ENCODE measurements at regions not wholly inside any gene's neighbourhood (a gene's known extent, or its start where the extent isn't known, plus 50 kb on each side); places are given as distances from the start of the nearest gene placed in this dataset.
A peak's percentile ranks its signal among the peaks of the same experiment; 100 is the strongest.

DNA sequence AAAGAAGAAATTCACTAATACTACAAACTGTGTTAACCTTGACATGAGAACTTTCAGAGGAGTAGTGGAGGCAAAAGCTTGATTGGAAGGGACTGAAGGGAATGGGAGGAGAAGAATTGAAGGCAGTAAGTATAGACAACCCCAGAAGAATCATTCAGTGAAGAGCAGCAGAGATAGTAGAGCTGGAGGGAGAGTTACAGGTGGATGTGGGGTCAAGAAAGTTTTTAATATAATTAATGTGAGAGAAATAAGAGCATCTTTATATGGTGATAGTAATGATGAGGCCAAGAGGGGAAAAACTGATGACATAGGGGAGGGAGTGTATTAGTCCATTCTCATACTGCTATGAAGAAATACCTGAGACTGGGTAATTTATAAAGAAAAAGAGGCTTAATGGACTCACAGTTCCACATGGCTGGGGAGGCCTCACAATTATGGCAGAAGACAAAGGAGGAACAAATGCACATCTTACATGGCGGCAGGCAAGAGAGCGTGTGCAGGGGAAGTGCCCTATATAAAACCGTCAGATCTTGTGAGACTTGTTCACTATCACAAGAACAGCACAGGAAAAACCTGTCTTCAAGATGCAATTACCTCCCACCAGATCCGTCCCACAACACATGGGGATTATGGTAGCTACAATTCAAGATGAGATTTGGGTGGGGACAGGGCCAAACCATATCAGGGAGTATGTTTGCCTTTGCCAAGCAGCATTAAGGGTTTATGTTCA is 88.3 kb upstream of the PIK3CG start:
- Histone ChIP-seq H3K27ac (peak overlapping the region; percentile 82 to 92), H3K4me3 (no peak overlapping the region; the same call in 2 of the 3 replicates), H3K9me3 (no peaks in the 10 kb centered on the region), H3K4me2 (peak overlapping the region; percentile 78), H3K4me1 (peaks cover 46% of the 10 kb centered on the region)
- ChIA-PET CTCF (interaction anchor here (0.7 kb wide), 1 partner anchor 10 kb away, joined by 3 read pairs; no protein-coding TSS in a partner anchor), POLR2A (no interaction called here)
- ATAC-seq = no peak
- DNase-seq (ENCODE audit: low read depth in 1 of 2, low spot score in 1 of 2) = no peak
- 97% methylated on average over 4 of the region's 4 CpGs for WGBS (ENCODE audit: missing lambda C conversion rate)
- TF ChIP-seq, protein P1, sequence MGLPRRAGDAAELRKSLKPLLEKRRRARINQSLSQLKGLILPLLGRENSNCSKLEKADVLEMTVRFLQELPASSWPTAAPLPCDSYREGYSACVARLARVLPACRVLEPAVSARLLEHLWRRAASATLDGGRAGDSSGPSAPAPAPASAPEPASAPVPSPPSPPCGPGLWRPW (IDR thresholded peaks at IDR 0.05) = no peak
- TF ChIP-seq NR3C1 (IDR thresholded peaks at IDR 0.05) (no peak), HOXA7 (CRISPR knock-in tag; IDR thresholded peaks at IDR 0.05) (no peak), HEYL (CRISPR knock-in tag; IDR thresholded peaks at IDR 0.05) (no peak), ELK1 (IDR thresholded peaks at IDR 0.05; ENCODE audit: low read depth, low read length) (no peak), KDM1A (IDR thresholded peaks at IDR 0.05; ENCODE audit: low read depth) (no peak), FOXS1 (CRISPR knock-in tag; IDR thresholded peaks at IDR 0.05) (no peak), HDAC2 (IDR thresholded peaks at IDR 0.05) (no peak), POLR2A (IDR thresholded peaks at IDR 0.05; ENCODE audit: low read length) (no peak), EP300 (IDR thresholded peaks at IDR 0.05) (no peak), EHMT2 (IDR thresholded peaks at IDR 0.05; ENCODE audit: low read depth) (no peak), TFCP2L1 (CRISPR knock-in tag; IDR thresholded peaks at IDR 0.05) (no peak)
- TF ChIP-seq, protein P2, sequence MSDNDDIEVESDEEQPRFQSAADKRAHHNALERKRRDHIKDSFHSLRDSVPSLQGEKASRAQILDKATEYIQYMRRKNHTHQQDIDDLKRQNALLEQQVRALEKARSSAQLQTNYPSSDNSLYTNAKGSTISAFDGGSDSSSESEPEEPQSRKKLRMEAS (IDR thresholded peaks at IDR 0.05) = no peak
- no peak for FAIRE-seq

DNA sequence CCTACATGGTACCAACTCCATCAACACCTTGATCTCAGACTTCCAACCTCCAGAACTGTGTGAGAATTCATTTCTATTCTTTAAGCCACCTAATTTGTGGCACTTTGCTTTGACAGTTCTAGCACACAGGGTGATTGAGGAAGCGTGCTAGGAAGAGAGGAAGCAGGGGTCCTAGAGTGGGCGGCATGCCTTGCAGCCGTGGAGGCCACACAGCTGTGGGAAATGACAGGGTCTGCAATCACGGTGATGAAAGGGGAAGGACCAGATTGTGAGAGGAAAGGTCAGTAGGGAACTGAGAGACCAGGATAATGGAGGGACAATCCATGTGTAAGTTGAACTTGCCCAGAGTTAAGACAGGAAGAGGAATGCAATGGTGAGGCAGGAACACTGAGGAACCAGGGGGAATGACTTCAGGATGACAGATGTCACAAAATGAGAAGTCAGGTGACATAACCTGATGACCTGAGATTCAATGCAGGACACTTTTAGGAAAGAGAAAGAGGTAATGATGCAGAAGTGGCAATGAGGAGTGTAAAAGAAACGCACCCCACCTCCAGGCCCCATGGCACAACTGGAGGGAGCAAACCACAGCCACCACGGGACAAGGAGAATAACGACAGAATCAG is 87.3 kb upstream of the PIK3CG start:
- no peak overlapping the region for H3K4me2 ChIP-seq
- peaks cover 40% of the 10 kb centered on the region for H3K4me1 ChIP-seq
- TF ChIP-seq CEBPB (IDR thresholded peaks at IDR 0.05) = no peak
- TF ChIP-seq MAZ (IDR thresholded peaks at IDR 0.05; ENCODE audit: borderline replicate concordance, low read depth, low read length) = no peak
- no peak for TF ChIP-seq HDAC2 (IDR thresholded peaks at IDR 0.05)
- TF ChIP-seq CBX8 (IDR thresholded peaks at IDR 0.05) = no peak
- TF ChIP-seq, protein P1 (IDR thresholded peaks at IDR 0.05) = no peak
- TF ChIP-seq ZFP36 (IDR thresholded peaks at IDR 0.05; ENCODE audit: borderline replicate concordance, partially characterized antibody) = no peak
- TF ChIP-seq RAD21 (conservative IDR thresholded peaks at IDR 0.05 in 1 of 2, IDR thresholded peaks at IDR 0.05 in 1 of 2) = no peak
- no peak for TF ChIP-seq E2F6 (IDR thresholded peaks at IDR 0.05; ENCODE audit: borderline replicate concordance, low read depth)
- no peak for TF ChIP-seq BHLHE40 (IDR thresholded peaks at IDR 0.05; ENCODE audit: low read depth, low read length)
- no peak for TF ChIP-seq EHF (CRISPR knock-in tag; IDR thresholded peaks at IDR 0.05)
- TF ChIP-seq, protein P3, sequence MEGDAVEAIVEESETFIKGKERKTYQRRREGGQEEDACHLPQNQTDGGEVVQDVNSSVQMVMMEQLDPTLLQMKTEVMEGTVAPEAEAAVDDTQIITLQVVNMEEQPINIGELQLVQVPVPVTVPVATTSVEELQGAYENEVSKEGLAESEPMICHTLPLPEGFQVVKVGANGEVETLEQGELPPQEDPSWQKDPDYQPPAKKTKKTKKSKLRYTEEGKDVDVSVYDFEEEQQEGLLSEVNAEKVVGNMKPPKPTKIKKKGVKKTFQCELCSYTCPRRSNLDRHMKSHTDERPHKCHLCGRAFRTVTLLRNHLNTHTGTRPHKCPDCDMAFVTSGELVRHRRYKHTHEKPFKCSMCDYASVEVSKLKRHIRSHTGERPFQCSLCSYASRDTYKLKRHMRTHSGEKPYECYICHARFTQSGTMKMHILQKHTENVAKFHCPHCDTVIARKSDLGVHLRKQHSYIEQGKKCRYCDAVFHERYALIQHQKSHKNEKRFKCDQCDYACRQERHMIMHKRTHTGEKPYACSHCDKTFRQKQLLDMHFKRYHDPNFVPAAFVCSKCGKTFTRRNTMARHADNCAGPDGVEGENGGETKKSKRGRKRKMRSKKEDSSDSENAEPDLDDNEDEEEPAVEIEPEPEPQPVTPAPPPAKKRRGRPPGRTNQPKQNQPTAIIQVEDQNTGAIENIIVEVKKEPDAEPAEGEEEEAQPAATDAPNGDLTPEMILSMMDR (IDR thresholded peaks at IDR 0.05) = no peak
- TF ChIP-seq RNF2 (IDR thresholded peaks at IDR 0.05; ENCODE audit: borderline replicate concordance, low read depth) = no peak
- DNase-seq (ENCODE audit: low read depth in 1 of 2, low spot score in 1 of 2) = no peak
- ChIA-PET CTCF (interaction anchor here (1.0 kb wide), 1 partner anchor 315 kb away, joined by 3 read pairs; no protein-coding TSS in a partner anchor), POLR2A (no interaction called here)
- FAIRE-seq = no peak
- no peaks in the 10 kb centered on the region for H3K9me3 ChIP-seq
- no peak for ATAC-seq
- H3K27ac ChIP-seq = peak overlapping the region in 1 of 2 experiments; percentile 92; a peak in 3 of 6 replicates
- H3K4me3 ChIP-seq = no peak overlapping the region
- 92% methylated on average over 7 of the region's 7 CpGs for WGBS (ENCODE audit: missing lambda C conversion rate)

All from A549 (cell line).